DOHH2 (cell line): ENCODE measurements at regions not wholly inside any gene's neighbourhood (a gene's known extent, or its start where the extent isn't known, plus 50 kb on each side); places are given as distances from the start of the nearest gene placed in this dataset.

Source experiments
- H3F3A ChIP-seq: fragments of 200-600 bp; sonication (generic), shearing (Covaris generic); 2 replicates; pipeline ENCODE4 v1.6.0; 2016; ENCODE audit warnings: antibody characterized with exemption, mild to moderate bottlenecking; ENCODE audit not compliant: control insufficient read depth, insufficient read depth
- H3K27ac ChIP-seq: fragments of 200-600 bp; sonication (generic); 2 replicates; pipeline ENCODE4 v1.5.1; 2014; ENCODE audit warnings: low read depth, mild to moderate bottlenecking, low read length, moderate library complexity
- H3K27me3 ChIP-seq: fragments of 200-600 bp; sonication (generic); 2 replicates; pipeline ENCODE4 v1.6.1; 2014; ENCODE audit warnings: mild to moderate bottlenecking, low read length, mixed read lengths; ENCODE audit not compliant: control insufficient read depth
- H3K36me3 ChIP-seq: fragments of 200-600 bp; sonication (generic); 2 replicates; pipeline ENCODE4 v1.6.1; 2014; ENCODE audit warnings: mild to moderate bottlenecking, low read length, moderate library complexity, mixed read lengths; ENCODE audit not compliant: control insufficient read depth
- H3K4me1 ChIP-seq: fragments of 200-600 bp; sonication (generic); 2 replicates; pipeline ENCODE4 v1.6.1; 2014; ENCODE audit warnings: mild to moderate bottlenecking, low read length, mixed read lengths; ENCODE audit not compliant: control insufficient read depth
- H3K4me2 ChIP-seq: fragments of 200-600 bp; sonication (generic); 2 replicates; pipeline ENCODE4 v1.6.0; 2014; ENCODE audit warnings: mild to moderate bottlenecking, low read length, moderate library complexity
- H3K4me3 ChIP-seq: fragments of 200-600 bp; sonication (generic); 2 replicates; pipeline ENCODE4 v1.5.1; 2014; ENCODE audit warnings: mild to moderate bottlenecking, low read length, mixed read lengths
- H3K79me2 ChIP-seq: fragments of 200-600 bp; sonication (generic); 2 replicates; pipeline ENCODE4 v1.6.1; 2014; ENCODE audit warnings: mild to moderate bottlenecking, low read length, mixed read lengths; ENCODE audit not compliant: control insufficient read depth
- H3K9me2 ChIP-seq: fragments of 200-600 bp; sonication (generic); replicated peaks from 2 replicates; pipeline ENCODE4 v1.6.1; 2014; ENCODE audit warnings: mild to moderate bottlenecking, low read length, mixed read lengths; ENCODE audit not compliant: control insufficient read depth
- H3K9me3 ChIP-seq: fragments of 200-600 bp; sonication (generic); 2 replicates; pipeline ENCODE4 v1.6.1; 2014; ENCODE audit warnings: antibody characterized with exemption, low read length, mixed read lengths; ENCODE audit not compliant: control insufficient read depth, insufficient read depth
- H4K20me1 ChIP-seq: fragments of 200-600 bp; sonication (generic); 2 replicates; pipeline ENCODE4 v1.6.0; 2014; ENCODE audit warnings: low read depth, mild to moderate bottlenecking, antibody characterized with exemption, low read length, moderate library complexity; ENCODE audit not compliant: control insufficient read depth, insufficient read depth
- CTCF ChIP-seq: fragments of 200-600 bp; sonication (generic); IDR thresholded peaks from one replicate; pipeline ENCODE4 v1.5.1; 2014; ENCODE audit warnings: antibody characterized with exemption, mild to moderate bottlenecking, low read depth, low read length; ENCODE audit not compliant: poor library complexity, severe bottlenecking
- EZH2phosphoT487 ChIP-seq: fragments of 200-600 bp; sonication (generic); IDR thresholded peaks from 2 replicates; pipeline ENCODE4 v1.6.1; 2017; ENCODE audit warnings: borderline replicate concordance, mild to moderate bottlenecking, antibody characterized with exemption, low read length, moderate library complexity, mixed read lengths

GRCh38 chr20:63124092-63124781 is 91.7 kb downstream of the YTHDF1 start:
- H3K4me3 ChIP-seq: no peak overlapping the region
- H3K9me3 ChIP-seq: no peaks in the 10 kb centered on the region
- no peaks in the 10 kb centered on the region for H3F3A ChIP-seq
- H3K27me3 ChIP-seq: no peaks in the 10 kb centered on the region
- no peaks in the 10 kb centered on the region for H4K20me1 ChIP-seq
- no peak for TF ChIP-seq CTCF
- no peak for TF ChIP-seq EZH2phosphoT487
- no peaks in the 10 kb centered on the region for H3K36me3 ChIP-seq
- H3K27ac ChIP-seq: no peak overlapping the region
- no peaks in the 10 kb centered on the region for H3K79me2 ChIP-seq
- no peaks in the 10 kb centered on the region for H3K9me2 ChIP-seq
- H3K4me1 ChIP-seq: no peaks in the 10 kb centered on the region
- no peak overlapping the region for H3K4me2 ChIP-seq

DNA sequence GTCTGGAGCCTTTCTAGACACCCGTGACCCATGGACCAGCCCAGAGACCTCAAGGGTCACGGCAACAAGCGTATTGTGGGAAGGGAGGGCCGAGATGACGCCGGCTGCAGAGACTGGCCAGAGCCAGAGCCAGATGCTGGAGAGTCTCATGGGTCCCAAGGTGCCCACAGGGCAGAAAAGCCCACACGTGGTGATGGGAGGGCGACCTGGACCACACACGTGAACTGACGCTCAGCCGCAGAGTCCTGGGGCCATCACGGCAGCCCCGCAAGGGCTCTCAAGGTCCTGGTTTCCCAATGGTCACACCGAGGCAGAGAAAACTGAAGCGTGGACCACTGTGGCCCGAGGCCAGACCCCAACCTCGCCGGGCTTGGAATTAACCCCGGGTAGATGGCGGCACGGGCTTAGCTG is 92.6 kb downstream of the YTHDF1 start:
- no peaks in the 10 kb centered on the region for H4K20me1 ChIP-seq
- no peaks in the 10 kb centered on the region for H3K27me3 ChIP-seq
- H3K79me2 ChIP-seq: no peaks in the 10 kb centered on the region
- H3K9me2 ChIP-seq: no peaks in the 10 kb centered on the region
- TF ChIP-seq CTCF (no peak), EZH2phosphoT487 (no peak)
- H3K4me1 ChIP-seq: no peaks in the 10 kb centered on the region
- no peaks in the 10 kb centered on the region for H3F3A ChIP-seq
- H3K4me2 ChIP-seq: no peak overlapping the region
- H3K4me3 ChIP-seq: no peak overlapping the region
- H3K9me3 ChIP-seq: no peaks in the 10 kb centered on the region
- H3K36me3 ChIP-seq: no peaks in the 10 kb centered on the region
- no peak overlapping the region for H3K27ac ChIP-seq

- H3K4me1 ChIP-seq: no peaks in the 10 kb centered on the region
- H3K27ac ChIP-seq: no peak overlapping the region
- H4K20me1 ChIP-seq: no peaks in the 10 kb centered on the region
- no peaks in the 10 kb centered on the region for H3K9me2 ChIP-seq
- no peaks in the 10 kb centered on the region for H3F3A ChIP-seq
- H3K9me3 ChIP-seq: no peaks in the 10 kb centered on the region
- no peak overlapping the region for H3K4me2 ChIP-seq
- no peaks in the 10 kb centered on the region for H3K27me3 ChIP-seq
- H3K4me3 ChIP-seq: no peak overlapping the region
- H3K36me3 ChIP-seq: no peaks in the 10 kb centered on the region
- no peaks in the 10 kb centered on the region for H3K79me2 ChIP-seq
- no peak for TF ChIP-seq CTCF
- no peak for TF ChIP-seq EZH2phosphoT487
Measured at GRCh38 chr20:63122626-63123025, 93.3 kb downstream of the YTHDF1 start.
